Activated T-helper 1 cell treated with anti-CD3 and anti-CD28 coated beads, Interleukin-12 subunit alpha, Interleukin-12 subunit beta, Interleukin-2, Interleukin-4 antibody, amounts not matched to agents 30 ng/mL and 10 ng/mL and 1 ng/mL, durations not matched to agents 14 hours and 24 hours and 36 hours (primary cell): ENCODE measurements at regions not wholly inside any gene's neighbourhood (a gene's known extent, or its start where the extent isn't known, plus 50 kb on each side); places are given as distances from the start of the nearest gene placed in this dataset.
A peak's percentile ranks its signal among the peaks of the same experiment; 100 is the strongest.

ENCODE experiments used
- DNase-seq: peaks from one replicate; pipeline ENCODE4 v3.0.0; 2021; ENCODE audit warnings: low spot score
- H3K27ac Mint-ChIP-seq: one replicate; pipeline ENCODE4 v1.8.0; 2021; ENCODE audit warnings: mild to moderate bottlenecking, mixed read lengths
- H3K27me3 Mint-ChIP-seq: one replicate; pipeline ENCODE4 v1.8.0; 2022; ENCODE audit warnings: mild to moderate bottlenecking, moderate library complexity, mixed read lengths; ENCODE audit not compliant: insufficient read depth
- H3K36me3 Mint-ChIP-seq: one replicate; pipeline ENCODE4 v1.8.0; 2021; ENCODE audit warnings: low read depth, mixed read lengths
- H3K4me1 Mint-ChIP-seq: one replicate; pipeline ENCODE4 v1.8.0; 2021; ENCODE audit warnings: low read depth, mixed read lengths
- H3K4me3 Mint-ChIP-seq: one replicate; pipeline ENCODE4 v1.8.0; 2021; ENCODE audit warnings: mild to moderate bottlenecking, moderate library complexity, mixed read lengths
- H3K9me3 Mint-ChIP-seq: one replicate; pipeline ENCODE4 v1.8.0; 2021; ENCODE audit warnings: mixed read lengths
- intact Hi-C: fragments of 100-400 bp; cut with micrococcal nuclease; formaldehyde crosslinking; loops from one replicate; pipeline ENCODE4 v1.15.1; 2024

- intact Hi-C loops = no loop called here
- H3K36me3 Mint-ChIP-seq = peaks cover 41% of the 10 kb centered on the region
These were observed 91.6 kb upstream of the TAB2 start for GRCh38 chr6:149225946-149226345.

GRCh38 chr6:149227796-149228195 is 89.7 kb upstream of the TAB2 start:
- peaks cover 79% of the 10 kb centered on the region for H3K4me1 Mint-ChIP-seq
- H3K27me3 Mint-ChIP-seq = no peaks in the 10 kb centered on the region
- DNase-seq = no peak
- no peak overlapping the region for H3K4me3 Mint-ChIP-seq
- H3K27ac Mint-ChIP-seq = no peak overlapping the region
- H3K36me3 Mint-ChIP-seq = peaks cover 37% of the 10 kb centered on the region
- intact Hi-C loops = no loop called here
- H3K9me3 Mint-ChIP-seq = no peaks in the 10 kb centered on the region

More at GRCh38 chr6:149225946-149226345, 91.6 kb upstream of the TAB2 start:
- no peak overlapping the region for H3K27ac Mint-ChIP-seq
- H3K27me3 Mint-ChIP-seq = no peaks in the 10 kb centered on the region
- H3K9me3 Mint-ChIP-seq = peaks cover 6% of the 10 kb centered on the region
- H3K4me3 Mint-ChIP-seq = no peak overlapping the region
- DNase-seq = no peak
- peaks cover 71% of the 10 kb centered on the region for H3K4me1 Mint-ChIP-seq

- H3K9me3 Mint-ChIP-seq = no peaks in the 10 kb centered on the region
- no peak overlapping the region for H3K27ac Mint-ChIP-seq
- peaks cover 79% of the 10 kb centered on the region for H3K4me1 Mint-ChIP-seq
- H3K4me3 Mint-ChIP-seq = no peak overlapping the region
- intact Hi-C loops = no loop called here
- H3K27me3 Mint-ChIP-seq = no peaks in the 10 kb centered on the region
- H3K36me3 Mint-ChIP-seq = peaks cover 34% of the 10 kb centered on the region
- DNase-seq = no peak
These were observed 89.1 kb upstream of the TAB2 start for GRCh38 chr6:149228311-149228955.

- no peaks in the 10 kb centered on the region for H3K9me3 Mint-ChIP-seq
- DNase-seq = no peak
- H3K4me3 Mint-ChIP-seq = no peak overlapping the region
- intact Hi-C loops = no loop called here
- H3K27ac Mint-ChIP-seq = no peak overlapping the region
- peaks cover 79% of the 10 kb centered on the region for H3K4me1 Mint-ChIP-seq
- peaks cover 27% of the 10 kb centered on the region for H3K36me3 Mint-ChIP-seq
- H3K27me3 Mint-ChIP-seq = no peaks in the 10 kb centered on the region
These were observed 88.4 kb upstream of the TAB2 start for GRCh38 chr6:149229096-149229495.

GRCh38 chr6:149230712-149231460 is 86.6 kb upstream of the TAB2 start:
- intact Hi-C loops = loop anchor here (5.0 kb wide), 2 partner anchors 161 to 771 kb away; no protein-coding TSS in a partner anchor
- no peak for DNase-seq
- H3K27me3 Mint-ChIP-seq = no peaks in the 10 kb centered on the region
- H3K36me3 Mint-ChIP-seq = peaks cover 24% of the 10 kb centered on the region
- no peaks in the 10 kb centered on the region for H3K9me3 Mint-ChIP-seq
- peak overlapping the region; percentile 6 for H3K4me3 Mint-ChIP-seq
- peaks cover 82% of the 10 kb centered on the region for H3K4me1 Mint-ChIP-seq
- H3K27ac Mint-ChIP-seq = peak overlapping the region; percentile 68

GRCh38 chr6:149231778-149232177 is 85.7 kb upstream of the TAB2 start:
- peak overlapping the region; percentile 46 for H3K4me3 Mint-ChIP-seq
- H3K4me1 Mint-ChIP-seq = peaks cover 73% of the 10 kb centered on the region
- no peak for DNase-seq
- no peaks in the 10 kb centered on the region for H3K9me3 Mint-ChIP-seq
- H3K36me3 Mint-ChIP-seq = peaks cover 24% of the 10 kb centered on the region
- no peaks in the 10 kb centered on the region for H3K27me3 Mint-ChIP-seq
- peak overlapping the region; percentile 81 for H3K27ac Mint-ChIP-seq
- intact Hi-C loops = loop anchor here (5.0 kb wide), 2 partner anchors 161 to 771 kb away; no protein-coding TSS in a partner anchor

GRCh38 chr6:149233056-149233715 is 84.3 kb upstream of the TAB2 start:
- intact Hi-C loops = loop anchor here (5.0 kb wide), 2 partner anchors 159 to 769 kb away; no protein-coding TSS in a partner anchor
- peaks cover 7% of the 10 kb centered on the region for H3K9me3 Mint-ChIP-seq
- peak; percentile 47 for DNase-seq
- peaks cover 29% of the 10 kb centered on the region for H3K36me3 Mint-ChIP-seq
- H3K4me1 Mint-ChIP-seq = peaks cover 70% of the 10 kb centered on the region
- H3K27me3 Mint-ChIP-seq = no peaks in the 10 kb centered on the region
- H3K4me3 Mint-ChIP-seq = peak overlapping the region; percentile 75
- peak overlapping the region; percentile 97 for H3K27ac Mint-ChIP-seq

GRCh38 chr6:149234051-149234962 is 83.2 kb upstream of the TAB2 start:
- Mint-ChIP-seq H3K27me3 (no peaks in the 10 kb centered on the region), H3K9me3 (peaks cover 18% of the 10 kb centered on the region), H3K4me3 (peak overlapping the region; percentile 75), H3K36me3 (peaks cover 32% of the 10 kb centered on the region), H3K4me1 (peaks cover 71% of the 10 kb centered on the region), H3K27ac (peak overlapping the region; percentile 97)
- no peak for DNase-seq
- intact Hi-C loops = loop anchor here (1.0 to 5.0 kb wide), 14 partner anchors 16 to 768 kb away; partner anchors contain the start of gene ZC3H12D

GRCh38 chr6:149235130-149235561 is 82.4 kb upstream of the TAB2 start:
- Mint-ChIP-seq H3K36me3 (peaks cover 38% of the 10 kb centered on the region), H3K4me1 (peaks cover 71% of the 10 kb centered on the region)

GRCh38 chr6:149236589-149236988 is 80.9 kb upstream of the TAB2 start:
- DNase-seq = no peak
- Mint-ChIP-seq H3K9me3 (peaks cover 32% of the 10 kb centered on the region), H3K27ac (no peak overlapping the region), H3K36me3 (peaks cover 35% of the 10 kb centered on the region), H3K4me3 (no peak overlapping the region), H3K4me1 (peaks cover 56% of the 10 kb centered on the region), H3K27me3 (no peaks in the 10 kb centered on the region)
- intact Hi-C loops = no loop called here

More at GRCh38 chr6:149235130-149235561, 82.4 kb upstream of the TAB2 start:
- intact Hi-C loops = loop anchor here (2.0 kb wide), 1 partner anchor 140 kb away; no protein-coding TSS in a partner anchor
- peaks cover 27% of the 10 kb centered on the region for H3K9me3 Mint-ChIP-seq
- peak overlapping the region; percentile 75 for H3K4me3 Mint-ChIP-seq
- no peak for DNase-seq
- no peaks in the 10 kb centered on the region for H3K27me3 Mint-ChIP-seq
- peak overlapping the region; percentile 97 for H3K27ac Mint-ChIP-seq

- peak overlapping the region; percentile 50 for H3K27ac Mint-ChIP-seq
- no peak overlapping the region for H3K4me3 Mint-ChIP-seq
- H3K4me1 Mint-ChIP-seq = peaks cover 48% of the 10 kb centered on the region
- intact Hi-C loops = no loop called here
- no peak for DNase-seq
- H3K9me3 Mint-ChIP-seq = peaks cover 37% of the 10 kb centered on the region
- H3K36me3 Mint-ChIP-seq = peaks cover 32% of the 10 kb centered on the region
- H3K27me3 Mint-ChIP-seq = no peaks in the 10 kb centered on the region
These were observed 80.0 kb upstream of the TAB2 start for GRCh38 chr6:149237464-149237863.
